Right lobe of liver (tissue), 6 donors: ENCODE measurements at regions not wholly inside any gene's neighbourhood (a gene's known extent, or its start where the extent isn't known, plus 50 kb on each side); places are given as distances from the start of the nearest gene placed in this dataset.

Experiments used
- ATAC-seq, 4 donors: fragments of 200-7000 bp; cut with Tn5 transposase; one replicate each; pipeline ENCODE4 v1.9.1; 2020; ENCODE audit warnings: mild to moderate bottlenecking in 4 of 4, moderate library complexity in 4 of 4
- DNase-seq, 3 donors: peaks; one replicate each; pipeline ENCODE4 v3.0.0-alpha.2; 2020
- H3K27ac ChIP-seq, 3 donors: fragments of 200-600 bp; one replicate each; pipeline ENCODE4 v1.8.0; 2022
- H3K27me3 ChIP-seq, 2 donors: fragments of 200-600 bp; one replicate each; pipeline ENCODE4 v1.8.0; 2022
- H3K36me3 ChIP-seq, 4 donors: fragments of 200-600 bp; sonication (generic) in 1 of 4; one replicate each; pipeline versions ENCODE4 v1.5.1 to v1.8.0; 2017 to 2022; ENCODE audit warnings: control low read depth in 1 of 4
- H3K4me1 ChIP-seq, 4 donors: fragments of 200-600 bp; sonication (generic) in 1 of 4; one replicate each; pipeline versions ENCODE4 v1.5.1 to v1.8.0; 2017 to 2022; ENCODE audit warnings: control low read depth in 1 of 4
- H3K4me3 ChIP-seq, 3 donors: fragments of 200-600 bp; one replicate each; pipeline ENCODE4 v1.8.0; 2022
- H3K9me3 ChIP-seq, 4 donors: fragments of 200-600 bp; sonication (generic) in 1 of 4; one replicate each; pipeline versions ENCODE4 v1.5.1 to v1.8.0; 2017 to 2022; ENCODE audit warnings: control low read depth in 1 of 4
- CTCF ChIP-seq, 4 donors: fragments of 200-600 bp in 3 of 4; fragments of 450-650 bp in 1 of 4; IDR thresholded peaks; one replicate each; pipeline versions ENCODE4 v1.5.1 to v1.8.0; 2016 to 2022; ENCODE audit warnings: antibody characterized with exemption in 4 of 4, mild to moderate bottlenecking in 2 of 4
- POLR2A ChIP-seq: fragments of 450-650 bp; IDR thresholded peaks from one replicate; pipeline ENCODE4 v1.6.1; 2017; ENCODE audit warnings: antibody characterized with exemption, mild to moderate bottlenecking
- WGBS: methylation state at CpG from one replicate; pipeline ENCODE4 v1.1.6; 2018; ENCODE audit warnings: low coverage, low lambda C conversion rate; ENCODE audit not compliant: insufficient coverage; ENCODE audit errors: missing lambda C conversion rate; 5-methylcytosine and 5-hydroxymethylcytosine counted together
- intact Hi-C, 2 donors: fragments of 100-400 bp; cut with DNase I; formaldehyde crosslinking; loops; one replicate each; pipeline versions ENCODE4 v1.11.2 to v1.14.1; 2022
- donor health status: DM: no; HTN: yes; CAD: no.
- donor health status: DM: no; HTN: no; CAD: no.
- donor health status: DM: no; HTN: no; CAD: no.
- donor health status: DM: no; HTN: yes; CAD: no.
- donor health status: DM: no; HTN: yes; CAD: no.

- intact Hi-C loops, result no loop called here
- no peak for DNase-seq
- no peak for TF ChIP-seq POLR2A
- no peak for TF ChIP-seq CTCF (IDR thresholded peaks at IDR 0.05)
- 58% methylated on average over 11 of the region's 20 CpGs for WGBS
- Histone ChIP-seq H3K27me3 (no peaks in the 10 kb centered on the region), H3K4me1 (no peaks in the 10 kb centered on the region), H3K9me3 (no peaks in the 10 kb centered on the region), H3K36me3 (no peaks in the 10 kb centered on the region), H3K4me3 (no peak overlapping the region), H3K27ac (no peak overlapping the region)
- no peak for ATAC-seq
These were observed 197.6 kb upstream of the PMEPA1 start for GRCh38 chr20:57907131-57908000.

- Histone ChIP-seq H3K4me3 (no peak overlapping the region), H3K4me1 (no peaks in the 10 kb centered on the region), H3K36me3 (no peaks in the 10 kb centered on the region), H3K27ac (no peak overlapping the region), H3K27me3 (no peaks in the 10 kb centered on the region), H3K9me3 (no peaks in the 10 kb centered on the region)
- intact Hi-C loops, result no loop called here
- ATAC-seq, result no peak
- 49% methylated on average over 5 of the region's 5 CpGs for WGBS
- DNase-seq, result no peak
- TF ChIP-seq POLR2A (no peak), CTCF (IDR thresholded peaks at IDR 0.05) (no peak)
These were observed 195.6 kb upstream of the PMEPA1 start for GRCh38 chr20:57905448-57905847.

- ATAC-seq, result no peak
- intact Hi-C loops, result no loop called here
- Histone ChIP-seq H3K36me3 (no peaks in the 10 kb centered on the region), H3K27me3 (no peaks in the 10 kb centered on the region), H3K9me3 (no peaks in the 10 kb centered on the region), H3K4me1 (no peaks in the 10 kb centered on the region), H3K4me3 (no peak overlapping the region), H3K27ac (no peak overlapping the region)
- no peak for DNase-seq
- no peak for TF ChIP-seq CTCF (IDR thresholded peaks at IDR 0.05)
- TF ChIP-seq POLR2A, result no peak
- WGBS, result 69% methylated on average over 8 of the region's 10 CpGs
These were observed 194.7 kb upstream of the PMEPA1 start for GRCh38 chr20:57904314-57905105.

GRCh38 chr20:57902473-57902872 is 192.7 kb upstream of the PMEPA1 start:
- no peak for ATAC-seq
- TF ChIP-seq POLR2A, result no peak
- TF ChIP-seq CTCF (IDR thresholded peaks at IDR 0.05), result no peak
- Histone ChIP-seq H3K27ac (no peak overlapping the region), H3K4me3 (no peak overlapping the region), H3K4me1 (peaks cover 0 to 9% (median 4%) of the 10 kb centered on the region in 4 donors), H3K27me3 (no peaks in the 10 kb centered on the region), H3K36me3 (no peaks in the 10 kb centered on the region), H3K9me3 (no peaks in the 10 kb centered on the region)
- WGBS, result 67% methylated on average over 1 of the region's 1 CpG
- no peak for DNase-seq
- intact Hi-C loops, result no loop called here
